Glutamatergic neuron (in vitro differentiated cells): ENCODE measurements at regions not wholly inside any gene's neighbourhood (a gene's known extent, or its start where the extent isn't known, plus 50 kb on each side); places are given as distances from the start of the nearest gene placed in this dataset.
"Not testable (repeated sequence)": the region's sequence is repeated elsewhere in the genome, so short reads cannot be mapped to it uniquely, and the experiment has no call there.

Experiments used
- DNase-seq: peaks from one replicate; pipeline ENCODE4 v3.0.0; 2022
- H3K27ac Mint-ChIP-seq: one replicate; pipeline ENCODE4 v1.8.0; 2020; ENCODE audit warnings: mild to moderate bottlenecking, mixed read lengths, inconsistent platforms; ENCODE audit not compliant: unreplicated experiment
- H3K27me3 Mint-ChIP-seq: one replicate; pipeline ENCODE4 v1.8.0; 2020; ENCODE audit warnings: mild to moderate bottlenecking, moderate library complexity, mixed read lengths, inconsistent platforms; ENCODE audit not compliant: unreplicated experiment
- H3K36me3 Mint-ChIP-seq: one replicate; pipeline ENCODE4 v1.8.0; 2020; ENCODE audit warnings: mild to moderate bottlenecking, mixed read lengths, inconsistent platforms; ENCODE audit not compliant: unreplicated experiment
- H3K4me1 Mint-ChIP-seq: one replicate; pipeline ENCODE4 v1.8.0; 2020; ENCODE audit warnings: mild to moderate bottlenecking, low read depth, mixed read lengths, inconsistent platforms; ENCODE audit not compliant: unreplicated experiment
- H3K4me3 Mint-ChIP-seq: one replicate; pipeline ENCODE4 v1.8.0; 2020; ENCODE audit warnings: mild to moderate bottlenecking, mixed read lengths, inconsistent platforms; ENCODE audit not compliant: unreplicated experiment
- H3K9me3 Mint-ChIP-seq: one replicate; pipeline ENCODE4 v1.8.0; 2020; ENCODE audit warnings: mild to moderate bottlenecking, moderate library complexity, mixed read lengths, inconsistent platforms; ENCODE audit not compliant: unreplicated experiment
- CTCF ChIP-seq: fragments of 200-600 bp; sonication (generic); IDR thresholded peaks from one replicate; pipeline ENCODE4 v1.5.0; 2021; ENCODE audit not compliant: partially characterized antibody, unreplicated experiment

DNA sequence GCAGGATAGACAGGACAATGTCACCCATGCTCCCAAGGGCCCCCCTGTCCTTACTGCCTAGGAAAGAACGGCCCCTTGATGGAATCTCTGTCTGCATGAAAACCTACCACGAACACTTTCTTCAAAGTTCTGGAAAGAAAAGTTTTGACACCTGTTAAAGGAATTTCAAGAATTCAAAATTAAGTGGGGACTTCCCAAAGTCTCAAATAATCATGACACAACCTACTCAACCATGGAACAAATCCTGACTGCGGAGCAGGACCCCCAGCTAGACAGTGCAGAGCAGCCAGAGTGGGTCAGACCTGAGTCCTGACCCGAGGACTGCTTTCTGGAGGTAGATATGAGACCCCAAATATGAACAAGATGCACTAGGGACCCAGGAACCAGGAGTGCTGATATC, 245.3 kb upstream of the NSMCE3 start:
- DNase-seq: no peak
- no peak overlapping the region for H3K4me3 Mint-ChIP-seq
- peaks cover 17% of the 10 kb centered on the region for H3K36me3 Mint-ChIP-seq
- no peak overlapping the region for H3K27ac Mint-ChIP-seq
- peaks cover 10% of the 10 kb centered on the region for H3K9me3 Mint-ChIP-seq
- no peak for TF ChIP-seq CTCF
- H3K27me3 Mint-ChIP-seq: peaks cover 1% of the 10 kb centered on the region
- H3K4me1 Mint-ChIP-seq: no peaks in the 10 kb centered on the region

GRCh38 chr15:29511663-29512062, 242.0 kb upstream of the NSMCE3 start:
- DNase-seq: no peak
- peaks cover 6% of the 10 kb centered on the region for H3K9me3 Mint-ChIP-seq
- no peak overlapping the region for H3K27ac Mint-ChIP-seq
- no peaks in the 10 kb centered on the region for H3K4me1 Mint-ChIP-seq
- peaks cover 10% of the 10 kb centered on the region for H3K36me3 Mint-ChIP-seq
- no peak overlapping the region for H3K4me3 Mint-ChIP-seq
- TF ChIP-seq CTCF: no peak
- no peaks in the 10 kb centered on the region for H3K27me3 Mint-ChIP-seq

DNA sequence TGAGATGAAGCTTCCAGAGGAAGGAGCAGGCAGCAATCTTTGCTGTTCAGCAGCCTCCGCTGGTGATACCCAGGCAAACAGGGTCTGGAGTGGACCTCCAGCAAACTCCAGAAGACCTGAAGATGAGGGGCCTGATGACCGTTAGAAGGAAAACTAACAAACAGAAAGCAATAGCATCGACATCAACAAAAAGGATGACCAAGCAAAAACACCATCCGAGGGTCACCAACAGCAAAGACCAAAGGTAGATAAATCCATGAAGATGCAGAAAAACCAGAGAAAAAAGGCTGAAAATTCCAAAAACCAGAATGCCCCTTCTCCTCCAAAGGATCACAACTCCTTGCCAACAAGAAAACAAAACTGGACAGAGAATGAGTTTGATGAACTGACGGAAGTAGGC, 235.9 kb upstream of the NSMCE3 start:
- H3K9me3 Mint-ChIP-seq, H3K27me3 Mint-ChIP-seq, H3K4me1 Mint-ChIP-seq, H3K27ac Mint-ChIP-seq, DNase-seq, H3K4me3 Mint-ChIP-seq: not testable (repeated sequence)
- peaks cover 15% of the 10 kb centered on the region for H3K36me3 Mint-ChIP-seq

- DNase-seq: no peak
- H3K4me1 Mint-ChIP-seq: no peaks in the 10 kb centered on the region
Observed at GRCh38 chr15:29490747-29491471, 221.3 kb upstream of the NSMCE3 start.

DNA sequence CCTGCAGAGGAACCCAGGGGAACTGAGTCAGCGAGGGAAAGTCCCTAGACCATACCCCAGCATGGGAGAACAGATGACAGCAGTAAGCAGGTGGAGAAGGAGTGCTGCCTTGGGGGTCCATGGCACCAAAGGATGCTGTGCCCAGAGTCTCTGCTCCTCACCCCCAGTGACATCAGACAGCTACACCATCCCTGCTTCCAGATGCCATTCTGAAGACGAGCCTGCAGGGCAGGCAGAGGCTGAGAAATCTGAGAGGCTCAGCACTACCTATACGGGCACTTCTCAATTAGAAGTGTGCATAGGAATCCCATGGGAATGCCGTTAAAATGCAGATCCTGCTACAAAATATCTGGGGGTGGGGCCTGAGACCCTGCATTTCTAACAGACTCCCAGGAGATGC, 211.3 kb upstream of the NSMCE3 start:
- H3K27me3 Mint-ChIP-seq: peaks cover 3% of the 10 kb centered on the region
- no peak for DNase-seq
- no peak for TF ChIP-seq CTCF
- H3K9me3 Mint-ChIP-seq: peaks cover 10% of the 10 kb centered on the region
- H3K27ac Mint-ChIP-seq: no peak overlapping the region
- H3K4me3 Mint-ChIP-seq: no peak overlapping the region
- H3K36me3 Mint-ChIP-seq: no peaks in the 10 kb centered on the region
- peaks cover 16% of the 10 kb centered on the region for H3K4me1 Mint-ChIP-seq

More at GRCh38 chr15:29490747-29491471, 221.3 kb upstream of the NSMCE3 start:
- TF ChIP-seq CTCF: no peak
- H3K36me3 Mint-ChIP-seq: peaks cover 9% of the 10 kb centered on the region
- H3K27me3 Mint-ChIP-seq: no peaks in the 10 kb centered on the region
- H3K27ac Mint-ChIP-seq: no peak overlapping the region
- no peak overlapping the region for H3K4me3 Mint-ChIP-seq
- peaks cover 3% of the 10 kb centered on the region for H3K9me3 Mint-ChIP-seq
